Cerebellar cortex (tissue), 1 donor: ENCODE measurements at regions not wholly inside any gene's neighbourhood (a gene's known extent, or its start where the extent isn't known, plus 50 kb on each side); places are given as distances from the start of the nearest gene placed in this dataset.
"Not testable (repeated sequence)": the region's sequence is repeated elsewhere in the genome, so short reads cannot be mapped to it uniquely, and the experiment has no call there.

Experiments
- DNase-seq: peaks from one replicate; pipeline ENCODE4 v3.0.0-alpha.2; 2015; ENCODE audit warnings: low spot score

DNA sequence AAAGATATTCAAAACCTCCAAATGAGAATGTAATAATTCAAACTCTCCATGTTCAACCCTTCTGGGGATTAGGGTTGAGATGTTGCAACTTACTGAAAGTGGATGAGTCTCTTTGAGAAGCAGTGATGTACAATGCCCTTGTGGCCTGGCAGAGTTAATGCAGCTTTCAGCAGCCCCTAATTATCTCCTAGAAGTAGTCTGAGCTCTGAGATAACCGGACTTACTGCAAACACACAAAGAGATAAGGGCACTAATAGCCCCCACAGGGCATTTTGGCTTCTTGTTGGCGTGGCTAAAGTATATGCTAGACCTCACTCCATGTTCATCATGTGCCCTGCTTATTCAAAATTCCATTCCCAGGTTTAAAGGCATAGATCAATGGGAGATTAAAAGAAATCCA, 404.7 kb downstream of the NEBL start:
- DNase-seq: no peak

- DNase-seq: no peak
Measured at GRCh38 chr10:20489961-20490360, 407.1 kb downstream of the NEBL start.

GRCh38 chr10:20486791-20487190, 410.3 kb downstream of the NEBL start:
- DNase-seq: no peak

- no peak for DNase-seq
Measured at GRCh38 chr10:20485554-20485953, 411.6 kb downstream of the NEBL start.

GRCh38 chr10:20481054-20481453, 416.1 kb downstream of the NEBL start:
- no peak for DNase-seq

- DNase-seq: not testable (repeated sequence)
Measured at GRCh38 chr10:20480575-20480974, 416.5 kb downstream of the NEBL start.

DNA sequence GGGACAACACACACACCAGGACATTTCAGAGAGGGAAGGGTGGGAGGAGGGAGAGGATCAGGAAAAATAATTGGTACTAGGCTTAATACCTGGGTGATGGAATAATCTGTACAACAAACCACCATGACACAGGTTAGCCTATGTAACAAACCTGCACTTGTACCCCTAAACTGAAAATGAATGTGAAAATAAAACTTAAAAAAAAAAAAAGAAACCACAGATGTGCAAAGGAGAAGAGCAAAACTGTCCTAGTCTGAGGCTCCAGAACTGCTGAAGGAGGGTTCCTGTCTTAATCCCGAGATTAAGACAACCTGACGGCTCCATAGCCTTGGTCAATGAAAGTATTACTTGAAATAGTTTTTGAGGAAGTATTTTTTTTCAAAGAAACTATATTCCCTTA, 423.0 kb downstream of the NEBL start:
- DNase-seq: no peak

DNA sequence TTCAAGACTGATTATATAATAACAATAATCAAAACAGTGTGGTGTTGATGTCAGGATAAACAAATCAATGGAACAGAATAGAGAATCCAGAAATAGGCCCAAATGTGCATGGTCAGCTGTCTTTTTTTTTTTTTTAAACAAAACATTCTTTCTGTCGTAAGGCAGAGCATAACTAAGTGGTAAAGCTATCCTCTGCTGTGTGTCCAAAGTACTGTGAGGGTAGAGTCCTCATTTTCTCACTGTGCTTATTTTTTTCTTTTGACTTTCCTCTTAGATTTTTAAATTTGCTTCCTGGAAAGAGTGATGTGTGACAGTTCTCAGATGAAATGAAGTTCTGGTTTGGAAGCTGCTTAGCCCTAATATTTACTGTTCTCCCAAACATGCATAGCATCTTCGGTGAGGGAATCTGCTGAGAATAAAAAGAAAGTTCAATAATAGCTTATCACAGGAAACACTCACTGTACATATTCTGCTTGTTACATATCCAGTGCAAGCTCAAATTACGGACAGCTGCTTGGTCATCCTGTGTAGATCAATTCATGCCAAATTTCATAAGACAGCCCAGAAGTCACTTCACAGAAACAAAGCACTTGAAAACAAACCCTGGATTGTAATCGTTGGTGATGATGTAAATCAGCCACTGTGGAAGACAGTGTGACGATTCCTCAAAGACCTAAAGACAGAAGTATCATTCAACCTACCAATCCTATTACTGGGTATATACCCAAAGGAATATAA, 423.9 kb downstream of the NEBL start:
- no peak for DNase-seq

GRCh38 chr10:20466731-20467130, 430.4 kb downstream of the NEBL start:
- DNase-seq: no peak

GRCh38 chr10:20457649-20458048, 439.5 kb downstream of the NEBL start:
- peak; percentile 15 for DNase-seq

DNA sequence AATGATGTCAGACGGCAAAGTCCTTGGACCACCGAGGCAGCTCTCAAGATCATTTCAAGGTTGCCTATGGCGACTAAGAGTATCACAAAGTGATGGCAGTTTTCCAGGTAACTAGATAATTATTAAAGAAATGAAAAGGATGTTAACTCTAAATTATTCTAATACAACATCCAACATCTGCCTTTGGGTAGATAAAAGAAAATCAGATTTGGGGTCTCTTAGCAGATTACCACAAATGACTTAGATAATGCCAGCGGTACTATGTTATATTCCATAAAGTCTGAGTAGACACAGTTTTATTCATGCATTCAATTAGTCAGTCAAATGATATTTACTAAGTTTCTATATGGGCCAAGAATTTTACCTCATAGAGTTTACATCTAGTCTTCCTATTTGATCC, 441.3 kb downstream of the NEBL start:
- no peak for DNase-seq

- DNase-seq: no peak
Measured at GRCh38 chr10:20454331-20454730, 442.8 kb downstream of the NEBL start.

DNA sequence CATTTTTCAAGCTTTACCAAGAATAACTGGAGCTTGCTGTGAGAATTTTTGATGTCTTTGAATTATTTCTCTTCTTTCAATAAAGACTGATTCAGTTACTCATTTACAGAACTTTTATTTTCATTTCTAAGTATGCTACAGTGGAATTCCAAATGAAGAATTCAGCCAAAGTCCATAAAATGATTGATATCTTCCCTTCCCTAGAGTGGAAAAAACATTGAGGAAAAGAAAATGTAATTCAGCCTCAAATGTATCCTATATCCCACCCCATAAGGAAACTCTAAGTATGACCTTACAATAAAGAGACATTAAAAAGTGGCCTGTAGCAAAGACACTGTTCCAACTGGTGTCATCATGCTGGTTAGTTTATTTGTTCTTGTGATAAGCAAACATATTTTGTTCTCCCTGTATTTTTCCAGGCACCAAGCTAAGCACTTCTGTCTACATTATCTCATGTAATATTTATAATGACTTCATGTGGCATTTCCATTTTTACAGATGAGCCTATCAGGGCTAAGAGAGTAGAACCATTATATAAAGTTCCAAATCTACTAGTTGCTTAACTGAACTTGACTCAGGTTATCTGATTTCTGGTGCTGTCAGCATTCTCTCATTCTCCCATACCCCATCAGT, 450.4 kb downstream of the NEBL start:
- DNase-seq: no peak

DNA sequence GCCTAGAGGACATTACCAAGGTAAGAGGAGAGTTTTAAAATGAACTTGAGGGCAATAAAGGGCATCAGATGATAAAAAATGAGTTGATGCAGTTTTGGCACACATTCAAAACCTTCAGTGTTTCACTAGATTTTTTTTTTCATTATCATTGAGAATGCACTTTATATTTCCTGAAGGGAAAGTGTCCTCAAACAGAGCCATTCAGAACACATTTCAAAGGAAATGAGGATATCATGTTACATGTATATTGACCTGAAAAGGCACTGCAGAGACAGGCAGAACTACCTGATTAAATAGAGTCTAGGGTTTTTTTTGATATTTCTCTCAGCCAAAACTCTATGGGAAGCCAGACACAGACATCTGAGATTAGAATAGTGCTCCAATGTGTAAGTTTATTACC, 454.0 kb downstream of the NEBL start:
- no peak for DNase-seq

DNA sequence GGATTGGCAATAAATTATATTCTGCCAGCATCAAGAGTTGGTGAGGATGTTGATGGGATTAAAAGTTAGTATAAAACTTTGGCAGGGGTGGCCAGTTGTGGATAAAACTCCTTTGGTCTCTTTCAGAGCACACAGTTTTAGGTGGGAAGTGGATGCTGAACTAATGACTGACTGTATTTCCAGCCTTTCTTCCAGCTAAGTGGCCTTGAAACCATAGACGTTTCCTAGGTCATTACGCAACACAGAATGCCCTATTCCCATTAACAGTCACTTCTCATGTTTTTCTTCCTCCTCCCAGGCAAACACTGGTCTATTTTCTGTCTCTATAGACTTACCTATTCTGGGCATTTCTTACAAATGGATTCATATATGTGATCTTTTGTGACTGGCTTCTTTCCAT, 467.4 kb downstream of the NEBL start:
- DNase-seq: no peak

GRCh38 chr10:20427821-20428220, 469.3 kb downstream of the NEBL start:
- DNase-seq: no peak

- no peak for DNase-seq
Measured at GRCh38 chr10:20418286-20418685, 478.8 kb downstream of the NEBL start.

- DNase-seq: no peak
Measured at GRCh38 chr10:20417791-20418190, 479.3 kb downstream of the NEBL start.

- no peak for DNase-seq
Measured at GRCh38 chr10:20415684-20416083, 481.4 kb downstream of the NEBL start.

- no peak for DNase-seq
Measured at GRCh38 chr10:20407357-20407756, 489.8 kb downstream of the NEBL start.

- peak; percentile 65 for DNase-seq
Measured at GRCh38 chr10:20406281-20407104, 490.6 kb downstream of the NEBL start.

DNA sequence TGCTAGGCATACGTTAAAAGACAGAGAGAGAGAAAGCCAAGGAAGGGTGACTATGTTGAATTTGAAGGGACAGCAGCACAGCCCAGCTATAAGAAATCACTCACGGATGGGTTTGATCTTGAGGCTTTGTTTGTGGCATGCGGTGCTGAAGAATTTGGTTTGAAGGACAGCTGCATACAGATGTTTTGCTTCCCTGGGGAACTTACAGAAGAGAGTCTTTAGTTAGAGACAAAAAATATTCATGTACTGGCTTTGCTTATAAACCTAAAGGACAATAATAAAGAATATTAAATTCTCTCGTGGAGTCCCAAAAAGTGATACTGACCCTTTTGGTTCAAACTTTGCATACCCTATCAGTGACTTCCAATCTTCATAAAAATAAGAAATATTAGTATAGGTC, 491.4 kb downstream of the NEBL start:
- no peak for DNase-seq

GRCh38 chr10:20405050-20405449, 492.1 kb downstream of the NEBL start:
- DNase-seq: no peak
